ENCODE measurements at regions not wholly inside any gene's neighbourhood (a gene's known extent, or its start where the extent isn't known, plus 50 kb on each side); places are given as distances from the start of the nearest gene placed in this dataset.
"Not testable (repeated sequence)": the region's sequence is repeated elsewhere in the genome, so short reads cannot be mapped to it uniquely, and the experiment has no call there.

DNA sequence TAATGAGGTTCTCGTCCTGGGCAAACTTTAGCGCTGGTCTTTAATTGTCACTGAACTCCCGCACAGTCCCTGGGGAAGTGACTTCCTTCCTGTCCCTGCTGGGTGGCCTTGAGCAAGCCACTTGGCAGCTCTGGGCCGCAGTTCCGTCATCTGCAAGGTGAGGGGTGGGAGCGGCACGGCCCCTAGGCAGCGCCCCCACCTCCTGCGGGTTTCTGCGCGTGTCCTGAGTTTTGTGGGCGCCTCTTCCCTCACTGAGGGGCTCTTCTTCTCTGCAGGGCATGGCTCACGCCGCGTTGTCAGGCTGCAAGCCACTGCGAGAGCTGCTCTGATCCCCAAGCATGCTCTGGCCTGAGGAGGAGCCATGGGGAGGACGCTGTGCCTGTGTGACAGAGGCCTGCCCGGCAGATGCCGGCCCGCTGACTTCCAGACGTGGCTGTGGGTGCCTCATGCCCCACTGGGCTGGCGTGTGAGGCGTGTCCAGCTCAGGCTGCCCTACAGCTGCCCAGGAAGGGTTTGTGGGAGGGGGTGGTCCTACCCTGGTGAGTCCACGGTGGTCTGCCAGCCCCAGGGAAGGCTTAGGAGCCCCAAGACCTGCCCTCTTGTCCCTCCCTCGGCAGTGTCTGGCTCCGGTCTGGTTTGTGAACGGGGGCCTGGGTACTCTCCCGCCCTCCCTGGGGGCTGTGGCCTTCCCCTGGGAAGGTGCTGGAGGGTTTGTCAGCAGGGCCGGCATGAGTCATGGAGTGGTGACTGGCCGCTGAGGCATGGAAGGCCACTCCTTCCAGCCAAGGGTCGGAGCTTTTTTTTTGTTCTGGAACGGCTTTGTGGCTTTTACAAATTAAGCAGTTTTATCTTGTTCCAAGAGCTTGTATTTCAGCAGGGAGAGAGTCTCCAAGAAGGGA, 182.0 kb downstream of the SEC14L1 start:
- no peak for DNase-seq

DNA sequence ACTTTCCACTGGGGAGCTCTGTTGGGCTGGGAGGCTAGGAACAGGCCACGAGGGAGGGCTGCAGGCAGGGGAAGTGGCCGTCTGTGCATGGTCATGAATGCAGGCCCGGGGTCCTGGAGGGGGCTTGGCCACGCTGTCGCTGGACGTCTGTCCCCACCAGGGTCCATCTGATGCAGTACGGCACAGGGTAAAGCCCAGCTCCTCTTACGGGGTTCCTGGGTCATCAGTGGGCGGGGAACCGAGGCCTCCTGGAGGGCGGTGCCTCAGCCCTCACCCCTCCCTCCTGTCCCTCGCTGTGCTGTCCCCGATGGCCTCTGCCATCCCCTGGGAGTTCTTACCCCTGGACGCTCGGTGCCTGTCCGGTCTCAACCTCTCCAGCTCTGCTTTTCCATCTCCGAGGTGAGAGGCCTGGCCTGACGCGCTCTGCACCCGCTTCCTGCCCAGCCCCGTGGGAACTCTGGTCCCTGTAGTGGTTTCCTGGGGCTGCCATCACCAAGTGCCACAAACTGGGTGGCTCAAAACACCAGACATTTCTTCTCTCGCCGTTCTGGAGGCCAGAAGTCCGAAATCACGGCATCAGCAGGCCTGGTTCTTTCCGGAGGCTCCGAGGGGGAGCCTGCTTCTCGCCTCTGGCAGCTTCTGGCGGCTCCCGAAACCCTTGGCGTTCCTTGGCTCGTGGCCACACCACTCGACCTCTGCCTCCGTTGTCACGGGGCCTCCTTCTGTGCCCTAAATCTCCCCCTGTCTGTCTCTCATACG, 182.8 kb downstream of the SEC14L1 start:
- DNase-seq: no peak

- DNase-seq: no peak
Observed at GRCh38 chr17:77324227-77324626, 183.5 kb downstream of the SEC14L1 start.

DNA sequence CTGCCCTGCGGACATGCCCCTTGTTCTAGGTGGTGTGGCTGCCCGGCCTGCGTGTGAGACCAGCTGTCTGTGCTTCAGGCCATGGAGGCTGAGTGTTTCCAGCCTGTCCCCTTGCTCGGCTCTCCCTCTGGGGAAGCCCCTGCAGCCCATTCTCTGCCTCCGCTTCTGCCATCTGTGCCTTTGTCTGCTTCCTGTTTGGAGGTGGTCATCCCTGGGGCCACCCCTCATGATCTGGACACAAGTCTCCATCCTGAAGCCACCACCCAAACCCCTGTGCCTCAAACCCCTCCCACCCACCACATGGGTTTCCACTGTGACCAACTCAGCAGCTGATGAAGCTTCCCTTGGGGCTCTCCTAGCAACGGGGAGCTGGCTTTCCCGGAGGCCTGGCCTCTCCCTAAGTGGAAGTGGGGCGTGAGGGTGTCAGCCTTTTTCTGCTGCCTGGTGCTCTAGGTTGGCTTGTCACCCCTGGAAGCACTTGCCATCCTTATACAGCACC, 184.9 kb downstream of the SEC14L1 start:
- DNase-seq: no peak

- no peak for DNase-seq
Observed at GRCh38 chr17:77326076-77326591, 185.4 kb downstream of the SEC14L1 start.

DNA sequence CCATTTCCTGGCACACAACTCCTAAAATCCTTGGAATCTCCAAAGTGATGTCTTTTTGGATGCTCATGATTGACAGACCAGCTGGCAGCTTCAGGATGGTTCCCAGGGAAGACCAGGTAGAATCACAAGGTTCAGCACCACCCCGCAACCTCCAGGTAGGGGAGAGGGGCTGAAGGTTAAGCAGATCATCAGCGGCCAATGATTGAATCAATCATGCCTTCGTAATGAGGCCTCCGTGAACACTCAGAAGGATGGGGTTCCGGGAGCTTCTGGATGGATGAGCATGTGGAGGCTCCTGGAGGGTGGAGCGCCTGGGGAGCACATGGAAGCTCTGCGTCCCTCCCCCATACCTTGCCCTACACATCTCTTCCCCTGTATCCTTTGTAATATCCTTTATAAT, 185.9 kb downstream of the SEC14L1 start:
- no peak for DNase-seq

- no peak for DNase-seq
Observed at GRCh38 chr17:77327181-77327565, 186.4 kb downstream of the SEC14L1 start.

GRCh38 chr17:77327566-77328464, 187.0 kb downstream of the SEC14L1 start:
- DNase-seq: no peak

GRCh38 chr17:77328823-77329740, 188.3 kb downstream of the SEC14L1 start:
- DNase-seq: no peak

DNA sequence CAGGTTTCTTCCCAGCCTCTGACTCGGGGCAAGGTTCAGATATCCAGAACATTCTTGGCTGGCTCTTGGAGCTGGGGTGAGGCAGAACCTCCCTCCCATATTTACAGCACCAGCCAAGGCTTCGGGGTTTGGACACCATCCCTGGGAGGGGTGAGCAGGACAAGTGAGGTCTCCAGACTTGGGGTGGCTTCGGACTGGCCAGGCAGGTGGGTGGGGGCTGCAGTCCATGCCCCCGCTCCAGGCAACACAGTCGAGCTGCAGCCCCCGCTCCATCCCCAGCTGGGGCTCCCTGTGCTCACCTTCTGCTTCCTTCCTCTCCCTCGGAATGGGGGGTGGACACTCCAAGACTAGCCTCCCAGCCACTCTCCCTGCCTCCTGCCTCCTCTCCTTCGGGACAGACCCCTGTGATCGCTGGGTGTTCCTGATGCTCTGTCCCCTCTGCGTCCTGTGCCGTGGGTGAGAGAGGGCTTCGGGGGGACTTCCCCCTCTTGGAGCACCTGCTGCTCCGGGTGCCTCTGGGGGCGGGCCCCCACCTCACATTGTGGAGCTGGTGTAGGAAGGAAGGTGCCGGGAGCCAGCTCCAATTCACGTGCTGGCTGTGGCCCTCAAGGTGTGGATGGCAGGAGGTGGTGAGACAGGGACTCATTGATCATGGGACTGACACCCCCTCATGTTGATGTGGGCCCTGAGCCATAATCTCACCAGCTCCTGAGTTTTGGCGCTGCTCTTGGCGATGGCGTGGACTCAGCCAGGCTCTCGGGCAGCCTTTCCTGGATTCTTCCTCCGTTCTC, 189.2 kb downstream of the SEC14L1 start:
- DNase-seq: no peak

DNA sequence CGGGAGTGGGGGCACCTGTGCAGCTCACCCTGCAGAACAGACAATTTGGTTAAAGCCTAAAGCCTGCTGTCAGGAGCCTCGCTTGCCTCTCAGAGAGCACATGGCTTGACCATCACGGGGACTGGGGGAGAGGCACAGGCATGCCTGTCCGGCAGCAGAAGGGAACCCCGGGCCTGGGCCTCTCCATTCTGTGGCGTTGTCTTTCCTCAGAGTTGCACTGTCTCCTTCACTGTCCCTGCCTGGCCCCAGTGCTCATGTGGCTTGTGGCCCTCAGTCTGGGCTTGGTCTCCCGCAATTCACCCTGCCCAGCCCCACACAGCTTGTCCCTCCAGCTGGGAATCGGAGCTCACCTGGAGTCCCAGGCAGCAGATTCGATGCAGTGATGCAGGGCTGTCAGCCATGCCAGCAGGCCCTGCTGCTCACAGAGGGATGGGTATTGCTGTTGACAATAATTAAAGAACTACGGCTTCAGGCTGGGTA, 189.9 kb downstream of the SEC14L1 start:
- no peak for DNase-seq

DNA sequence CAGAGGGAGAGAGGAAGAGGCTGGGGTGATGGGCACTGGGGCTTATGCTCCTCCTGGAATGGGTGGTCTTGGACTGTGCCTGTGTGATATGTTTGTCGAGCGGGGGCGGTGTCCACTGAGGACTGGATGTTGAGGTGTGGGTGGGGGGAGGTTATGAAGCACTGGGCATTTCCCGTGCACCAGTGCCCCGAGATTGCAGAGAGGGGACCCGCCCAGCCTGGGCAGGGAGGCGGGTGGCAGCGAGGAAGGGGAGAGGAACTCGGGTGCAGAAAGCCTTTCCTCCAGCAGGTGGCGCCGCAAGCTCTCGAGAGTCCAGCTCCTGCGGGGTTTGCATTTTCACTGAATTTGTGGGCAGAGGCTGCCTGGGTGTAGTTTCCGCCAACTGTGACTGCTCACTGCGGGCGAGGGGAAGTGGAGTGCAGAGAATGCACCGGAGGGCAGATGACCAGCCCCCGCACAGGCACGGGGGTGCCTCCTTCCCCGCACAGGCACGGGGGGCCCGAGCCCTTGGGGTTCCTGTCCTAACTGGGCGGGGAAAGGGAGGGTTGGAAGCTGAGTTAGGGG, 190.6 kb downstream of the SEC14L1 start:
- peak; percentile 97 for DNase-seq

DNA sequence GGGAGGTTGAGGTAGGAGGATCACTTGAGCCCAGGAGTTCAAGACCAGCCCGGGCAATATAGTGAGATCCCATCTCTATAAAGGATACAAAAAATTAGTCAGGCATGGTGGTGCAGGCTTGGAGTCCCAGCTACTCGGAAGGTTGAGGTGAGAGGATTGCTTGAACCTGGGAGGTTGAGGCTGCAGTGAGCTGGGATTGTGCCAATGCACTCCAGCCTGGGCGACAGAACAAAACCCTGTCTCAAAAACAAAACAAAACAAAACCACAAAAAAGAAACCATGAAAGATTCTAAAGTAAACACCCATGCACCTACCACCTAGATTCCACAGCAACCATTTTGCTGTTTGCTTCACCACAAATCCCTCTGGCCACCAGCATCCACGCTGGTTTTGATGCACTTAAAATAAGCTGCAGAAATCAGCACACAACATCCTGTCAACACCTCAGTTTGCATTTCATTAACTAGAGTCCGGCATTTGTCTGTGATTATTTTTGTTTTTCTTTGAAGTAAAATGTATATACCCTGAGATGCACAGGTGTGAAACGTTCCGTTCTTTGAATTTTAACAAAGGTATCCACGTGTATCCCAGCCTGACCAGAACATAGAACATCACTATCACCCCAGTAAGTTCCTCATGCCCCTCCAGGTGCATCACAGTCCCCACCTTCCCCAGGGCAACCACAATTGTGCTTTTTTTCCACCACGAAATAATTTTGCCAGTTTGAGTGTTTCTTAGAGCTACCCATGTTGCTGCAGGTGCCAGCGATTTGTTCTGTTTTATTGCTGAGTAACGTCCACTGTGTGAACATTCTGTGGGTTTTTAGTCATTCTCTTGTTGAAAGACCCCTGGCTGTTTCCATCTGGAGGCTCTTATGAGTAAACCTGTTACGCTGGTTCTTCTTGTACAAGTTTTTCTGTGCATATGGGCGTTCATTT, 191.5 kb downstream of the SEC14L1 start:
- peak; percentile 57 for DNase-seq

- DNase-seq: peak; percentile 77
Observed at GRCh38 chr17:77332981-77333685, 192.4 kb downstream of the SEC14L1 start.

DNA sequence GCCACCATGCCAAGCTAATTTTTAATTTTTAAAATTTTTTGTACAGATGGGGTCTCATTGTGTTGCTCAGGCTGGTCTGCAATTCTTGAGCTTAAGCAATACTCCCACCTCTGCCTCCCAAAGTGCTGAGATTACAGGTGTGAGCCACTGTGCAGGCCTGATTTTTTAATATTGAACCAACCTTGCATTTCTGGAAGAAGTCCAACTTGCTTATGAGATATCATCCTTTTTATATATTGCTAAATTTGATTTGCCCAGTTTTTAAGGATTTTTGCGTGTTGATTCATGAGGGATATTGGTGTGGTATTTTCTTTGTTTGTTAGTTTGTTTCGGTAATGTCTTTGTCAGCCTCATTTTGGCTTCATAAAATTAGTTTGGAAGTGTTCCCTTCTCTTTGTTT, 196.4 kb downstream of the SEC14L1 start:
- no peak for DNase-seq

- peak; percentile 69 for DNase-seq
Observed at GRCh38 chr17:77341069-77341541, 200.3 kb downstream of the SEC14L1 start.

GRCh38 chr17:77342656-77342990, 201.9 kb downstream of the SEC14L1 start:
- DNase-seq: not testable (repeated sequence)

All from activated CD4-positive, alpha-beta T cell treated with anti-CD3 and anti-CD28 coated beads, Interleukin-10, Interleukin-2, amounts not matched to agents 100 ng/mL and 50 ng/mL, durations not matched to agents 16 hours and 8 hours (primary cell).